ENCODE measurements at regions not wholly inside any gene's neighbourhood (a gene's known extent, or its start where the extent isn't known, plus 50 kb on each side); places are given as distances from the start of the nearest gene placed in this dataset.

DNA sequence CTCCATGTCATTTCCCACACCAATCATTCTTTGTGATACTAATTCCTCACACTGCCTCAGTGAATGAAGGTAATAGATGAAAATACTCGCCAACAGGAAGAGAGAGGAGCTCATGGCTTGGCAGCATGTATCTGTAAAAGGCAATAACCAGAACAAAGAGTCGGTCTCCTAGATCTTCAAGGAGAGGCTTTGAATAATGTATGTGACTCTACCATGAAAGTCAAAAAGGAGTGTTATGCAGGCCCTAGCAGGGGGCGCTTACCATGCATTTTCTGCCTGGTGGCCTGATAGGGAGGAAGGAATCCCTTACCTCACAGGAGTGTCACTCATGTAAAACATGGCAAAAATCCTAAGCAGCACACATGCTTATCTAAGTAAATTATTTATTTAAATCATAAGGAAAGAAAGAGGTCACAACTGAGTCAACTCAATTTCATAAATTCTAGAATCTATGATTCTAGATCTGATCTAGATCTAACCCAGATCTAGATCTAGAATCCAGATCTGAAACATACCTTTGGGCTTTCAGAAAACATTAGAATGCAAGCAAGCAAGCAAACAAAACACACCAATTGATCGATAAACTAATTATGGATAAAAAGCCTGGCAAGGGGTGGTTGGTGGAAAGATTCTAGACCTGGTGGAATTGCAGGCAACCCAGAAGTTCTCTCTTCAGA, 226.3 kb upstream of the KLF6 start:
- Mint-ChIP-seq H3K27me3 (ENCODE audit: insufficient read depth) (no peaks in the 10 kb centered on the region), H3K9me3 (no peaks in the 10 kb centered on the region), H3K4me1 (ENCODE audit: low read depth) (peaks cover 39% of the 10 kb centered on the region), H3K27ac (no peak overlapping the region), H3K36me3 (ENCODE audit: low read depth) (no peaks in the 10 kb centered on the region), H3K4me3 (no peak overlapping the region)
- TF ChIP-seq, protein P1, sequence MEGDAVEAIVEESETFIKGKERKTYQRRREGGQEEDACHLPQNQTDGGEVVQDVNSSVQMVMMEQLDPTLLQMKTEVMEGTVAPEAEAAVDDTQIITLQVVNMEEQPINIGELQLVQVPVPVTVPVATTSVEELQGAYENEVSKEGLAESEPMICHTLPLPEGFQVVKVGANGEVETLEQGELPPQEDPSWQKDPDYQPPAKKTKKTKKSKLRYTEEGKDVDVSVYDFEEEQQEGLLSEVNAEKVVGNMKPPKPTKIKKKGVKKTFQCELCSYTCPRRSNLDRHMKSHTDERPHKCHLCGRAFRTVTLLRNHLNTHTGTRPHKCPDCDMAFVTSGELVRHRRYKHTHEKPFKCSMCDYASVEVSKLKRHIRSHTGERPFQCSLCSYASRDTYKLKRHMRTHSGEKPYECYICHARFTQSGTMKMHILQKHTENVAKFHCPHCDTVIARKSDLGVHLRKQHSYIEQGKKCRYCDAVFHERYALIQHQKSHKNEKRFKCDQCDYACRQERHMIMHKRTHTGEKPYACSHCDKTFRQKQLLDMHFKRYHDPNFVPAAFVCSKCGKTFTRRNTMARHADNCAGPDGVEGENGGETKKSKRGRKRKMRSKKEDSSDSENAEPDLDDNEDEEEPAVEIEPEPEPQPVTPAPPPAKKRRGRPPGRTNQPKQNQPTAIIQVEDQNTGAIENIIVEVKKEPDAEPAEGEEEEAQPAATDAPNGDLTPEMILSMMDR (IDR thresholded peaks at IDR 0.05) = no peak
- DNase-seq = no peak

GRCh38 chr10:4008676-4009382, 223.8 kb upstream of the KLF6 start:
- H3K27me3 Mint-ChIP-seq (ENCODE audit: insufficient read depth) = no peaks in the 10 kb centered on the region
- no peaks in the 10 kb centered on the region for H3K36me3 Mint-ChIP-seq (ENCODE audit: low read depth)
- peak; percentile 51 for DNase-seq
- H3K4me1 Mint-ChIP-seq (ENCODE audit: low read depth) = peaks cover 35% of the 10 kb centered on the region
- H3K27ac Mint-ChIP-seq = peak overlapping the region; percentile 30; the same call in 1 of the 2 replicates
- H3K9me3 Mint-ChIP-seq = no peaks in the 10 kb centered on the region
- no peak overlapping the region for H3K4me3 Mint-ChIP-seq
- TF ChIP-seq, protein P1 (IDR thresholded peaks at IDR 0.05) = no peak

DNA sequence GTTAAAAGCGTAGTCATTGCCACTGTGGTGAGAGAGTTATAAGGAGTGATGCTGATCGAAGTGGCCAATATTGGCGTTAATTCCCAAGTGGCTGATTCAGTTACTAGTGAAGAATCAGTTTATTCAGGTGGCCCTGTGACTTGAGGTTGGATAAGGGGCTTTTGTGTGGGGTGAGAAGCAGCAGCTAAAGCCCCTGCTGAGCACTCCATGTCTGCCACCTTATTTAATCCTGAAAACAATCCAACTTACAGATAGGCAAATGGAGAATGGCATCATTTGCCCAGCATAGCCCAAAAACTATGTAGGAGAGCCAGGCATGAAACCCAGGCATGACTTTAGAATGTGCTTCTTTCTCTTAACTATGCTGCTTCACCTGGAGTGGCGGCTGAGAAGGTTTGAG, 222.8 kb upstream of the KLF6 start:
- Mint-ChIP-seq H3K27me3 (ENCODE audit: insufficient read depth) (no peaks in the 10 kb centered on the region), H3K4me1 (ENCODE audit: low read depth) (peaks cover 32% of the 10 kb centered on the region), H3K9me3 (no peaks in the 10 kb centered on the region), H3K27ac (no peak overlapping the region), H3K4me3 (no peak overlapping the region), H3K36me3 (ENCODE audit: low read depth) (no peaks in the 10 kb centered on the region)
- no peak for DNase-seq
- TF ChIP-seq, protein P1 (IDR thresholded peaks at IDR 0.05) = no peak

DNA sequence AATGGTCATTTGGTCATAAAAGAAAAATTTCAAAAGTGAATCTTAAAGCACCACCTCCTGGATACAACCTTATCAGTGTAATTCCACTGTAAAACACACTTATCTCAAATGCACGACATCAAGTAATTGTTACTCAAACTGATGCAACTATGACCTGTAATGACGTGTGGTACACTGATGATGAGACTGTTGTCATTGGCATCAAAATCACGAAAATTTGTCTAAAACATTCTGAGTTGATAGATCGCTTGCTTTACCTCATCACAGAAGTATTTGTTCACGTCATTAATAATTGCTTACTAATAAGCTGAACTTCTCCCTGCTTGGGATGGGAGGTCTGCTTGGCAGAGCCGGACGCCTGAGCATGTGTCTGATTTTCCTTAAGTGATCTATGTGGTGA, 221.8 kb upstream of the KLF6 start:
- DNase-seq = peak; percentile 47
- peak overlapping the region; percentile 51; the same call in 1 of the 2 replicates for H3K27ac Mint-ChIP-seq
- peaks cover 32% of the 10 kb centered on the region for H3K4me1 Mint-ChIP-seq (ENCODE audit: low read depth)
- TF ChIP-seq, protein P1 (IDR thresholded peaks at IDR 0.05) = no peak; the same call in 1 of the 2 replicates
- no peaks in the 10 kb centered on the region for H3K36me3 Mint-ChIP-seq (ENCODE audit: low read depth)
- H3K27me3 Mint-ChIP-seq (ENCODE audit: insufficient read depth) = no peaks in the 10 kb centered on the region
- H3K9me3 Mint-ChIP-seq = no peaks in the 10 kb centered on the region
- H3K4me3 Mint-ChIP-seq = no peak overlapping the region

DNA sequence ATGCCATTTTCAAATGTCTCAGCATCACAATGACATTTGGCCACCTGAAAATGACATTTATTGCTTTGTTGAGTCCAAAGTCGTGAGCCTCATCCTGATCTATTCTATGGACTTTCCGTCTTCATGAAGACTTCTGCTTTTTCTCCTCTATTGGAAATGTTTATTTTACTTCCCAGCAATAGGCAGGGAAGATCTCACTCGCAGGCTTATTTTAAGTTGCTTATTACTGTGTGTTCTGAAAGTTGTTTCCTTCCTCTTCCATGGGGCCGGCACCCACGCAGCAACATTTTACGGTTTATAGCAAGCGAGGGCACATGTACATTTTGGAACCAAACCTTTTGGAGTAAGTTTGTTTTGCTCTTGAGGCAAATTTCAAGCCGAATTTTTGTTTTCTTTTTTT, 221.0 kb upstream of the KLF6 start:
- Mint-ChIP-seq H3K27ac (no peak overlapping the region), H3K4me3 (no peak overlapping the region), H3K4me1 (ENCODE audit: low read depth) (peaks cover 32% of the 10 kb centered on the region), H3K27me3 (ENCODE audit: insufficient read depth) (no peaks in the 10 kb centered on the region), H3K9me3 (no peaks in the 10 kb centered on the region), H3K36me3 (ENCODE audit: low read depth) (peaks cover 4% of the 10 kb centered on the region)
- DNase-seq = no peak
- TF ChIP-seq, protein P1 (IDR thresholded peaks at IDR 0.05) = no peak

Data from HFFc6 (cell line).